ENCODE measurements at regions not wholly inside any gene's neighbourhood (a gene's known extent, or its start where the extent isn't known, plus 50 kb on each side); places are given as distances from the start of the nearest gene placed in this dataset.
"Not testable (repeated sequence)": the region's sequence is repeated elsewhere in the genome, so short reads cannot be mapped to it uniquely, and the experiment has no call there.

DNA sequence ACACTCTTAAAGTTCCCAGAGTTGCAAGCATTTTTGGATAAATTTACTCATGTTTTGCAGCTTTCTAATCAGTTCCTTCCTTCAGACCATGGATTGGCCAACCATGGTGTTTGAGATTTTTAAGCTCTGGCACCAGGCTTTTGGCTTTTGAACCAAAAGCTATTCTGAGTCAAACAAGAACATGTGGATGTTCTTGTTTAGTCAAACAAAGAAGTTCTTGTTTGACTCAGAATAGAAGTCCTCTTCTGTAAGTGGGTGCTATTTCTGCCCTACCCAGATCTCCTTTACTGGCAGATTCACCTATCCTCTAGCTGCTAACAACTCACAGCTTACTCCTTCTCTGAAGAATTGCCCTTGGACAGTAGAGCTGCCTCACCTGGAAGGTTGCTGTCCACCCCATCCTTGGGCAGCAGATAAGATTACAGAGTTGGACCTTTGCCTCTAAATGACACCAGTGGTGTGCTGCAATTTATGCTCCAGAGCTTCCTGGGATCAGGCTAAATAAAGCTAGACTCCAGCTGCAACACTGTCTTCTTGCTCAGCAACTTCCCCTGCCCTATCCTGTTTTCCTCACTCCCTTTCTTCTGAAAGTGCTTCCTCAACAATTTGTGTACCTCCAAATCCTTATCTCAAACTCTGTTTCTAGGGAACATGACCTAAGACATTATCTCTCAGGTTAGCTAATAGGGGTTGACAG is 65.6 kb downstream of the COL6A6 start:
- Histone ChIP-seq H2AFZ (ENCODE audit: low read depth, low read length) (no peak overlapping the region), H3K4me1 (ENCODE audit: low read length) (peaks cover 24% of the 10 kb centered on the region), H4K20me1 (ENCODE audit: insufficient read depth, low read length) (no peaks in the 10 kb centered on the region), H3K27me3 (ENCODE audit: low read depth, low read length) (no peaks in the 10 kb centered on the region), H3K9me3 (ENCODE audit: insufficient read depth, low read length) (no peaks in the 10 kb centered on the region), H3K4me3 (ENCODE audit: low read length) (peak overlapping the region; percentile 6; the same call in 1 of the 2 replicates), H3K27ac (ENCODE audit: low read length) (peak overlapping the region; percentile 56), H3K4me2 (ENCODE audit: low read length) (peak overlapping the region; percentile 71), H3K9ac (ENCODE audit: low read length) (no peak overlapping the region), H3K79me2 (ENCODE audit: low read length) (no peaks in the 10 kb centered on the region), H3K36me3 (replicated peaks; ENCODE audit: low read depth, low read length) (no peaks in the 10 kb centered on the region)
- no peak for TF ChIP-seq EZH2phosphoT487 (IDR thresholded peaks at IDR 0.05; ENCODE audit: low read depth)
- TF ChIP-seq, protein P1, sequence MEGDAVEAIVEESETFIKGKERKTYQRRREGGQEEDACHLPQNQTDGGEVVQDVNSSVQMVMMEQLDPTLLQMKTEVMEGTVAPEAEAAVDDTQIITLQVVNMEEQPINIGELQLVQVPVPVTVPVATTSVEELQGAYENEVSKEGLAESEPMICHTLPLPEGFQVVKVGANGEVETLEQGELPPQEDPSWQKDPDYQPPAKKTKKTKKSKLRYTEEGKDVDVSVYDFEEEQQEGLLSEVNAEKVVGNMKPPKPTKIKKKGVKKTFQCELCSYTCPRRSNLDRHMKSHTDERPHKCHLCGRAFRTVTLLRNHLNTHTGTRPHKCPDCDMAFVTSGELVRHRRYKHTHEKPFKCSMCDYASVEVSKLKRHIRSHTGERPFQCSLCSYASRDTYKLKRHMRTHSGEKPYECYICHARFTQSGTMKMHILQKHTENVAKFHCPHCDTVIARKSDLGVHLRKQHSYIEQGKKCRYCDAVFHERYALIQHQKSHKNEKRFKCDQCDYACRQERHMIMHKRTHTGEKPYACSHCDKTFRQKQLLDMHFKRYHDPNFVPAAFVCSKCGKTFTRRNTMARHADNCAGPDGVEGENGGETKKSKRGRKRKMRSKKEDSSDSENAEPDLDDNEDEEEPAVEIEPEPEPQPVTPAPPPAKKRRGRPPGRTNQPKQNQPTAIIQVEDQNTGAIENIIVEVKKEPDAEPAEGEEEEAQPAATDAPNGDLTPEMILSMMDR (IDR thresholded peaks at IDR 0.05; ENCODE audit: low read depth, low read length) = no peak

GRCh38 chr3:130594749-130595148 is 77.8 kb downstream of the COL6A6 start:
- H3K4me2 ChIP-seq (ENCODE audit: low read length) = not testable (repeated sequence)

DNA sequence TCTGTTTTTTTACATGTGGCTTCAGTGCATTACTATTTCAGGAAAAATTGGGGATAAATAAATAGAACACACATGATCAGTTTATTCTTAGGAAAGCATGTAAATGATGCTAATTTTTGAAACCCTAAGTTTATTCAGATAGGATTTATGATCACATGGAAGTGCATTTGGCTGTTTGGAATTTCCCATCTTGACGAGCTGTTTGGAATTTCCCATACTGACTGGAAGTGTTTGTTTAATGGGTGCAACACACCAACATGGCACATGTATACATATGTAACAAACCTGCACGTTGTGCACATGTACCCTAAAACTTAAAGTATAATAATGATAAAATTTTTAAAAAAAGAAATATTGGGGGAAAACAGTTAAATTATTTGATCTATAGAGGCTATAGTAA is 79.5 kb downstream of the COL6A6 start:
- TF ChIP-seq, protein P1 (IDR thresholded peaks at IDR 0.05; ENCODE audit: low read depth, low read length) = no peak
- TF ChIP-seq EZH2phosphoT487 (IDR thresholded peaks at IDR 0.05; ENCODE audit: low read depth) = no peak
- Histone ChIP-seq H3K9me3 (ENCODE audit: insufficient read depth, low read length) (no peaks in the 10 kb centered on the region), H3K4me2 (ENCODE audit: low read length) (no peak overlapping the region), H3K4me1 (ENCODE audit: low read length) (peaks cover 9% of the 10 kb centered on the region), H3K27me3 (ENCODE audit: low read depth, low read length) (no peaks in the 10 kb centered on the region), H3K4me3 (ENCODE audit: low read length) (no peak overlapping the region), H3K27ac (ENCODE audit: low read length) (no peak overlapping the region), H3K36me3 (replicated peaks; ENCODE audit: low read depth, low read length) (no peaks in the 10 kb centered on the region), H3K9ac (ENCODE audit: low read length) (no peak overlapping the region), H2AFZ (ENCODE audit: low read depth, low read length) (no peak overlapping the region), H3K79me2 (ENCODE audit: low read length) (no peaks in the 10 kb centered on the region), H4K20me1 (ENCODE audit: insufficient read depth, low read length) (no peaks in the 10 kb centered on the region)

More at GRCh38 chr3:130594749-130595148, 77.8 kb downstream of the COL6A6 start:
- H4K20me1 ChIP-seq (ENCODE audit: insufficient read depth, low read length); H3K27ac ChIP-seq (ENCODE audit: low read length); H3K79me2 ChIP-seq (ENCODE audit: low read length); H3K9ac ChIP-seq (ENCODE audit: low read length); H3K36me3 ChIP-seq (replicated peaks; ENCODE audit: low read depth, low read length); H3K4me3 ChIP-seq (ENCODE audit: low read length); H3K9me3 ChIP-seq (ENCODE audit: insufficient read depth, low read length); H3K27me3 ChIP-seq (ENCODE audit: low read depth, low read length); H2AFZ ChIP-seq (ENCODE audit: low read depth, low read length); H3K4me1 ChIP-seq (ENCODE audit: low read length): not testable (repeated sequence)

DNA sequence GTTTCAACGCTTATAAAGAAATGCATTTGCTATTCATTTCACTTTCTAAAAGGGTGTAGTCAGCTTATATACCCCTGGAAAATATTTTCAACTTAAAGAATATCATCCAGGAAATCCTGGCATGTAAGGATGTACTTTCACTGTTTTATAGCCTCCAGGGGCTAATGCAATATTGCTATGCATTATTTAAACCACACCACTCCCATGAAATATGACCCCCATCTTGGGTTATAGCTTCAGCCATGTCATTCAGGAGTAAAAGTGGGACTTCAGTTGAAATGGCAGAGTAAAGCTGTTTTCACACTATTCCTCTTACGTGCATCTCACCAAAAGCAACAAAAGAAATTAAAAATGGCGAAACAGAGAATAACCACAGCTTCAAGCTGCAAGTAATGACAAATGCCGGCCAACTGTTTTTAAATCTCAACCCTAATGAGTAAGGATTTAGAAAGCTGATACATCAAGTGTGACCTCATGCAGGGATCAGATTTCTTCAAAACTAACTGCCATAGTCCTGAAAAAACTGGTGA is 84.5 kb downstream of the COL6A6 start:
- Histone ChIP-seq H3K27ac (ENCODE audit: low read length) (no peak overlapping the region), H3K36me3 (replicated peaks; ENCODE audit: low read depth, low read length) (no peaks in the 10 kb centered on the region), H3K27me3 (ENCODE audit: low read depth, low read length) (no peaks in the 10 kb centered on the region), H2AFZ (ENCODE audit: low read depth, low read length) (no peak overlapping the region), H3K9me3 (ENCODE audit: insufficient read depth, low read length) (0 out of 2 replicates have a peak, but pooled peaks cover 2% of the 10 kb centered on the region), H3K4me3 (ENCODE audit: low read length) (no peak overlapping the region), H3K4me2 (ENCODE audit: low read length) (no peak overlapping the region), H4K20me1 (ENCODE audit: insufficient read depth, low read length) (no peaks in the 10 kb centered on the region), H3K4me1 (ENCODE audit: low read length) (peaks cover 7% of the 10 kb centered on the region; the same call in 1 of the 2 replicates), H3K79me2 (ENCODE audit: low read length) (no peaks in the 10 kb centered on the region), H3K9ac (ENCODE audit: low read length) (no peak overlapping the region)
- TF ChIP-seq EZH2phosphoT487 (IDR thresholded peaks at IDR 0.05; ENCODE audit: low read depth) = no peak
- TF ChIP-seq, protein P1 (IDR thresholded peaks at IDR 0.05; ENCODE audit: low read depth, low read length) = no peak

Measured in OCI-LY3 (cell line).